ENCODE measurements at regions not wholly inside any gene's neighbourhood (a gene's known extent, or its start where the extent isn't known, plus 50 kb on each side); places are given as distances from the start of the nearest gene placed in this dataset.

- Histone ChIP-seq H3K4me3 (no peak overlapping the region), H3K27ac (no peak overlapping the region), H3K4me1 (no peaks in the 10 kb centered on the region), H3K9me3 (no peaks in the 10 kb centered on the region), H3K27me3 (no peaks in the 10 kb centered on the region), H3K36me3 (no peaks in the 10 kb centered on the region)
- ATAC-seq (ENCODE audit: low FRiP score in 2 of 2) (no peak), DNase-seq (no peak)
- TF ChIP-seq EP300 (IDR thresholded peaks at IDR 0.05) (no peak), CTCF (IDR thresholded peaks at IDR 0.05) (no peak), POLR2AphosphoS5 (IDR thresholded peaks at IDR 0.05) (no peak), POLR2A (IDR thresholded peaks at IDR 0.05) (no peak)
Measured at GRCh38 chr11:109237636-109238035, 184.4 kb upstream of the C11orf87 start.

GRCh38 chr11:109241988-109242536 lies 179.9 kb upstream of the C11orf87 start:
- DNase-seq = peak in 1 of 2 donors; percentile 20

GRCh38 chr11:109247071-109247470 lies 174.9 kb upstream of the C11orf87 start:
- TF ChIP-seq CTCF (IDR thresholded peaks at IDR 0.05) (no peak), POLR2AphosphoS5 (IDR thresholded peaks at IDR 0.05) (no peak), POLR2A (IDR thresholded peaks at IDR 0.05) (no peak), EP300 (IDR thresholded peaks at IDR 0.05) (no peak)
- 87 to 90% methylated on average over 5 of the region's 5 CpGs for WGBS, 2 donors

More at GRCh38 chr11:109241988-109242536, 179.9 kb upstream of the C11orf87 start:
- no peaks in the 10 kb centered on the region for H3K4me1 ChIP-seq
- no peaks in the 10 kb centered on the region for H3K27me3 ChIP-seq
- ATAC-seq (ENCODE audit: low FRiP score in 2 of 2) = peak in 1 of 2 donors; percentile 42
- H3K9me3 ChIP-seq = no peaks in the 10 kb centered on the region
- H3K36me3 ChIP-seq = no peaks in the 10 kb centered on the region
- WGBS, 2 donors = 46 to 51% methylated on average over 3 of the region's 3 CpGs
- H3K4me3 ChIP-seq = no peak overlapping the region
- no peak for TF ChIP-seq CTCF (IDR thresholded peaks at IDR 0.05)
- TF ChIP-seq POLR2A (IDR thresholded peaks at IDR 0.05) = no peak
- TF ChIP-seq EP300 (IDR thresholded peaks at IDR 0.05) = no peak
- TF ChIP-seq POLR2AphosphoS5 (IDR thresholded peaks at IDR 0.05) = no peak
- no peak overlapping the region for H3K27ac ChIP-seq

GRCh38 chr11:109249597-109249996 lies 172.4 kb upstream of the C11orf87 start:
- no peak overlapping the region for H3K27ac ChIP-seq
- H3K4me3 ChIP-seq = no peak overlapping the region
- no peaks in the 10 kb centered on the region for H3K36me3 ChIP-seq
- DNase-seq = no peak
- no peaks in the 10 kb centered on the region for H3K27me3 ChIP-seq
- no peak for TF ChIP-seq POLR2A (IDR thresholded peaks at IDR 0.05)
- no peak for TF ChIP-seq POLR2AphosphoS5 (IDR thresholded peaks at IDR 0.05)
- no peak for TF ChIP-seq EP300 (IDR thresholded peaks at IDR 0.05)
- no peak for TF ChIP-seq CTCF (IDR thresholded peaks at IDR 0.05)
- no peaks in the 10 kb centered on the region for H3K9me3 ChIP-seq
- no peak for ATAC-seq (ENCODE audit: low FRiP score in 2 of 2)
- 56 to 64% methylated on average over 3 of the region's 3 CpGs for WGBS, 2 donors
- H3K4me1 ChIP-seq = no peaks in the 10 kb centered on the region

More at GRCh38 chr11:109247071-109247470, 174.9 kb upstream of the C11orf87 start:
- Histone ChIP-seq H3K4me3 (no peak overlapping the region), H3K27ac (no peak overlapping the region), H3K4me1 (no peaks in the 10 kb centered on the region), H3K36me3 (no peaks in the 10 kb centered on the region), H3K27me3 (no peaks in the 10 kb centered on the region), H3K9me3 (no peaks in the 10 kb centered on the region)
- ATAC-seq (ENCODE audit: low FRiP score in 2 of 2) (no peak), DNase-seq (no peak)

GRCh38 chr11:109251230-109251629 lies 170.8 kb upstream of the C11orf87 start:
- Histone ChIP-seq H3K36me3 (no peaks in the 10 kb centered on the region), H3K27me3 (no peaks in the 10 kb centered on the region), H3K4me1 (no peaks in the 10 kb centered on the region), H3K9me3 (no peaks in the 10 kb centered on the region), H3K27ac (no peak overlapping the region), H3K4me3 (no peak overlapping the region)
- 85 to 88% methylated on average over 5 of the region's 5 CpGs for WGBS, 2 donors
- DNase-seq = no peak
- no peak for ATAC-seq (ENCODE audit: low FRiP score in 2 of 2)
- no peak for TF ChIP-seq CTCF (IDR thresholded peaks at IDR 0.05)
- TF ChIP-seq POLR2AphosphoS5 (IDR thresholded peaks at IDR 0.05) = no peak
- TF ChIP-seq EP300 (IDR thresholded peaks at IDR 0.05) = no peak
- no peak for TF ChIP-seq POLR2A (IDR thresholded peaks at IDR 0.05)

All from upper lobe of left lung (tissue), 6 donors.